Caki2 (cell line): ENCODE measurements at regions not wholly inside any gene's neighbourhood (a gene's known extent, or its start where the extent isn't known, plus 50 kb on each side); places are given as distances from the start of the nearest gene placed in this dataset.
A peak's percentile ranks its signal among the peaks of the same experiment; 100 is the strongest.

Experiments used
- DNase-seq: peaks from one replicate; pipeline ENCODE4 v3.0.0-alpha.2; 2015; ENCODE audit warnings: low read depth
- in situ Hi-C: cut with HindIII; loops from 2 replicates; pipeline ENCODE4 v1.10.0; 2016; ENCODE audit warnings: low sequenced_read_pairs, low pct_unique_long_range_greater_than_20kb, mixed read lengths

DNA sequence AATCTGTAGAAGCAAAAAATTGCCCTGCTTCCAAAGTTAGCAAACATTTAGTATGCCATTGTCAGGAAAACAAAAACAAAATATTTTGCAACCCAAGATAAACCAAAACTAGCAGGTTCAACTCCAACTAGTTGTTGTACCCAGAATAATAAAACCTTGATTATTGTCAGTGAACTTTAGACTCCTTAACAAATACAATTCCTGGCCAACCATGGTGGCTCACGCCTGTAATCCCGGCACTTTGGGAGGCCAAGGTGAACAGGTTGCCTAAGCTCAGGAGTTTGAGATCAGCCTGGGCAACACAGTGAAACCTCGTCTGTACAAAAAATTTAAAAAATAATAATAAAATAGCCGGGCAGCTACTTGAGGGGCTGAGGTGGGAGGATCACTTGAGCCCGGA is 53.6 kb upstream of the EPCAM start:
- DNase-seq, result no peak
- in situ Hi-C loops, result no loop called here

DNA sequence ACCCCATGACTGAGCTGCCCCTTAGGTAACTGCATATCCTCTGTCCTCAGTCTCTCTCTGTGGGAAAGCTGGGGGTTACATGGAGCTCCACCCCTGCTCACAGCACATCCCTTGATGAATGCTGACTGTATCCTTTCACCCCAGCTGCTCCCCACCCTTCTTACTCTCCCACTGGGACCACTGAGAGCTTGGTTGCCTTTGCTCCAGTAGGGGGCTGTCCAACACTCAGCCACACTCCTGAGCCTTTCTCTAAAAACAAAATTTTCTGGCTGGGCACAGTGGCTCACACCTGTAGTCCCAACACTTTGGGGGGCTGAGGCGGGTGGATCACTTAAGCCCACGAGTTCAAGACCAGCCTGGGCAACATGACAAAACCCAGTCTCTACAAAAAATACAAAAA is 55.4 kb upstream of the EPCAM start:
- no peak for DNase-seq
- in situ Hi-C loops, result no loop called here

DNA sequence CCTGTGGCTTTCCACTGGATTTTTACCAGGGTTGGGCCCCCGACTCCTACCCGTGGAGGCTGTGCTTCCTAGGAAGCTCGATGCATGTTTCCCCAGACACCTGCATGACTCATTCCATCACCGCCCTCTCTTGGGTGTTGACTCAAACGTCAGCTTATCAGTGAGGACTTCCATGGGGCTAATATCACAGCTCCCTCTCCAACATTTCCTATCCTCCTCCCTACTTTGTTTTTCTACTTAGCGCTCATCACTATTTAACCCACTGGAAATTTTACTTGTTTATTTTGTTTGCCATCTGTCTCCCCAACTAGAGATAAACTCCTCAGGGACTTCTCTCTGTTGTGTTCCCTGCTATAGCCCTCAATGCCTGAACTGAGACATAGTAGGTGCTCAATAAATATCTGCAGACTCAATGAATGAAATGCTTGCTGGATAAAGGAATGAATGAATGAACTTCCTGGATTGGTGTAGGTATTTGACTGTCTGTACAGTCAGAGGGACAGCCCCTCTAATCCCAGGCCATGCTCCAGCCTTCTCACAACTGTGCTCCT is 55.9 kb upstream of the EPCAM start:
- in situ Hi-C loops, result no loop called here

DNA sequence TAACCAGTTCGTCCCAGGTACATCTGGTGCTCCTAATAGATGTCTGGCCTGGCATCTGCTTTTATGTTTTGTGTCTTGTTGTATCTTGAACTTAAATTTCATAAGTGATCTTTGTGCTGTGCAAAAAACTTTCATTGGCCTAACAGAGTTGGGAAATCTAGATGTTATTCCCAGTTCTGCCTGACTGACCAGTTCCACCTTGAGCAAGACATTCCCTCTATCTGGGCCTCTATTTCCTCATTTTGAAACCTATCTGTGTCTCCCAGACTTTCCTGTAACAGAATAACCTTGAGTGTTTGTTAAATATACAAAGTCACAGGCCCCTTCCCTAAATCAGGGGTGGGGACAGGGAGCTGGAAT is 56.6 kb upstream of the EPCAM start:
- no peak for DNase-seq
- in situ Hi-C loops, result no loop called here

More for the DNA sequence above, 55.9 kb upstream of the EPCAM start:
- peak; percentile 57 for DNase-seq

DNA sequence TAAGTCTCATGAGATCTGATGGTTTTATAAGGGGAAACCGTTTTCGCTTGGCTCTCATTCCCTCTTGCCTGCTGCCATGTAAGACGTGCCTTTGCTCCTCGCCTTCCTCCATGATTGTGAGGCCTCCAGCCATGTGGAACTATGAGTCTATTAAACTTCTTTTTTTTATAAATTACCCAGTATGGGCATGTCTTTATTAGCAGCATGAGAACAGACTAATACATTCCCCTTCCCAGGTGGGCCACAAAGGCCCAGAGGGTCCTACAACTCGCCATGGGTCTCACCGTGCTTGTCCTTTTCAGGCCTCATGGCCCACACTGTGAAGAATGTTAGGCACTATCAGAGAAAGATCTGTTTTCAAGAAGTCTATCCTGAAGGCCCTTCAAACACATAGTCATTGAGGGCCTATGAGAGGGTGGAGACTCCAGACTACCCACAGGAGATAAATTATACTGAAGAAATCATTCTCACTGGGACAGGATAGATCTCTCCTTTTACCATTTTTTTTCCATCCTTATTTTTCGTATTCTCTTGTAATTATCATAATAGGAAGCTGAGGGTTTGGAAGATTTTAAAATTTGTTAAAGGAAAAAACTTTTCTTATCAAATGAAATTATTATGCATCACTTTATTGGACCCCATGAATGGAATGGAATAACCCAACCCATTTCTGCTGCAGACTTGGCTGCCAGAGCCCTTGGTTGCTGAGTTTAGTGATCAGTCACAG is 57.2 kb upstream of the EPCAM start:
- DNase-seq, result no peak
- in situ Hi-C loops, result no loop called here

GRCh38 chr2:47310801-47311560 is 58.1 kb upstream of the EPCAM start:
- peak; percentile 53 for DNase-seq
- in situ Hi-C loops, result no loop called here

DNA sequence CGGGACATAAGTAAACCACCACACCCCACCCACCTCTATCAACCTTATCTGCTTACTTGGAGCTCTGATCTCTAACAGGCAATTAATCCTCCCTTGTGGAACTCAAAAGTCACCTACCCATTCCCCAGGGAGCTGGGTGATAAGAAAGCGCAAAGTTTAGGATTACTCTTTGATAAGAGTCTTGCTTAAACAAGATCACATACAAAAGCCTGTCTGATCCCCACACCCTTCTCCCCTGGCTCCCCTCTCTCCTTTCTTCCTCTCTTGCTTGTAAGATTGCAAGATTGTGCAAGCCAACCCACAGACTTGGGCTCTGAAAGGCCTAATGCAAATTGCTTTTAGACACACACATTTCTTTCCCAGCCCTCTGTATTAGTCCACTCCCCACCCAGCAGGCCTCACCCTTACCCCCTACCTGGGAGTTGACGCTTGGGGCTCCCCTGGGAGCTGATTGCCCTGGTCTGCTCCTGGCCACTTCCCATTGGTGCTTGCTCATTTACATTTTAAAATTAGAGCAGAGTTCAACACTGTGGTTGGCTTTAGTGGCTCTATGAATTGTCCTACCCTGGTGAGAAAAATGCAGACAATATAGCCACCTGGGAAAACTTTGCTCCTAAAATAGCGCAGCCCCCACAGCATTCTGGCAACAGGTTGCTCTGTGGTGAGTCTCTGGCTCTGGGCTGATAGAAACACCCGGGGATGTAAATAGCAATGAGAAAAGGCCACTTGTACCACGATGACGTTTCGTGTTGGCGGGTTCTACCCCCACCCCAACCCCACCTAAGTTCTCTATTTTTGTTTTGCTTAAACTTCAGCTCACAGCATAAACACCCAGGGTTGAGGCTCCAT is 58.9 kb upstream of the EPCAM start:
- in situ Hi-C loops, result no loop called here

DNA sequence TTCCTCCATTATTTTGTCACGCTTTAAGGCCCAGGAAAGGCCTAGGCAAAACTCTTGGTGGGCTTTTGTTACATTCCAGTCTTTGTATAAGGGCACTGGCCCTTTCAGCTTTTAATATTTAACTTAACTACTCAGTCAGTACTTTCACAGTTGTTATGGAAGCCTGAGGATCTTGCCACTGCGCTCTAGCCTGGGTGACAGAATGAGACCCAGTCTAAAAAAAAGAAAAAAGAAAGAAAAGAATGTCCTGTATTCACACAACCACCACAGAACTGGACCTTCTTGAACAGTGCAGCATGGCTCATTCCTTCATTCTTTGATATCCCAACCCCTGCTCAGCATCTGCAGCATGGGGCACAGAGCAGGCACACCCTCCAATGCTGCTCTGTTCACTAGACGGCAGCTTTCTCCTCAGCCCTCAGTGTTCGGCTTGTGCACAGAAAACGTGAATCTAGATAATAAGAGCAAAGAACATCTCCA is 59.6 kb upstream of the EPCAM start:
- in situ Hi-C loops, result no loop called here
- no peak for DNase-seq

More for the DNA sequence above, 58.9 kb upstream of the EPCAM start:
- peak; percentile 50 for DNase-seq

GRCh38 chr2:47307066-47307465 is 62.0 kb upstream of the EPCAM start:
- peak; percentile 50 for DNase-seq
- in situ Hi-C loops, result no loop called here

GRCh38 chr2:47304654-47305053 is 64.5 kb upstream of the EPCAM start:
- in situ Hi-C loops, result no loop called here
- no peak for DNase-seq

DNA sequence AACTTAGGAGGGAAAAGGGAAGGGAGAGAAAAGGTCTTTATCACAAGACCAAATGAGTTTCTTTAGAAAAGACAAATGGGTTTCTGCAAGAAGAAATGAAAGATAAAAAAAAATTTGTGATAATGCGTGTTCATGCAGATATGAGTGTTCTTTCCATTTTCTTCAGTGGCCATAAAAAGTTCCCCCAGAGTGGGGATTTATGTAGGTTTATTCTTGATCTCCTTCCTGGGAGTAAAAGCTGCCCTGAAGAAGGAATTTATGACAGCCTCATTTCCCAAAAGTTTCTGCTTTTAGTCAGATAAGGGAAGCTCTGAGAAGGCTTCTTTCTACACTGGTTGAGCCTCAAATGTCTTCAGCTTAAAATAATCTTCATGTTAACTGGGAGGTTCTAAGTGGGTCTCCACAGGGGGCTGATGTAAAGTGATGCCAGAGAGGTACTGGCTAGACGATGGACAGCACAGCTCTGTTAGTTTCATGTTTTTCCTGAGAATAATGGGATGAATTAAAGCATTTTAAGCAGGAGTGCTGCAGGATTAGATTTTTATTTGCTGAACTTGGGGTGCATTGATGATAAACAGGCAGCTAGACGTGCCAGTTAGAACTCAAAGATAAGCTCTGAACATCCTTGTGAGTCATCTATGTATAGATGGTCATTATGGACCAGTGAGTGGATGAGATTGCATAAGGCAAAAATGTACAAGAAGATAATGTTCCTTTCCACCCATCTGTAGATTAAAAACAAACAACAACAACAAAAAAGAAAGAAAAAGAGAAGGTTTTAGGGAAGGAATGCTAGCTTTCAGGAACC is 65.6 kb upstream of the EPCAM start:
- in situ Hi-C loops, result no loop called here
- no peak for DNase-seq

- in situ Hi-C loops, result no loop called here
- DNase-seq, result no peak
Observed at GRCh38 chr2:47302308-47302707, 66.8 kb upstream of the EPCAM start.

DNA sequence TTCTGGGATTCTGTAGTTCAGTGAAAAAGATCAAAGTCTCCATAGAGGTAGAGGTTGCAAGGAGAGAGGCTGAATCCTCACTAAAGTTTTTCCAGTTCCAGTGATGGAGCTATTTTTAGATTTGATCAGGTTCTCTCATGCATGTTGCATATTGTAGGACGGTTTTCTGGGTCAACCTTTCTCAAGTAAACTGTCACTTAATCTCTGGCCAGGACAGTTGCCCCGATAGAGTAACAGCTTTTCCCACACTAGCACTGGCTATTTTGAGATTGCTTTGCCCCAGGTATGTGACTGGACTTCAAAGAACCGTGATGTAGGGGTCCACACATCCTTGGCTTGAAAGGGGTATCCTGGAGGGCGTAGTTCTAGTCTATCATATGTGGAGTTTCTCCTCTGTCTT is 67.4 kb upstream of the EPCAM start:
- DNase-seq, result no peak
- in situ Hi-C loops, result no loop called here

DNA sequence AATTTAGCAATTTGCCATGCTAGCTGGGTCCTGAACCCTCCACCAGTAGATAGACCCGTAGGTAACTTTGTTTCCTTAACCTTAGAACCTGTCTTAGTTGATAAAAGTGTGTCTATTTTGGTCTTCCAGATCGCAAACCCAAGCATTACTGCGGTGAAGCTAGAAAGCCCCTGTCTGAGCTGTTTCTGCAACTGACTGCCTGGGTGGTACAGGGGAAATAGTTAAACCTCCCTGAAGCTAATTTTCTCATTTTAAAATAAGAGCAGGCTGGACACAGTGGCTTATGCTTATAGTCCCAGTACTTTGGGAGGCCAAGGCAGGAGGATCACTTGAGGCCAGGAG is 67.9 kb upstream of the EPCAM start:
- in situ Hi-C loops, result no loop called here
- DNase-seq, result no peak

DNA sequence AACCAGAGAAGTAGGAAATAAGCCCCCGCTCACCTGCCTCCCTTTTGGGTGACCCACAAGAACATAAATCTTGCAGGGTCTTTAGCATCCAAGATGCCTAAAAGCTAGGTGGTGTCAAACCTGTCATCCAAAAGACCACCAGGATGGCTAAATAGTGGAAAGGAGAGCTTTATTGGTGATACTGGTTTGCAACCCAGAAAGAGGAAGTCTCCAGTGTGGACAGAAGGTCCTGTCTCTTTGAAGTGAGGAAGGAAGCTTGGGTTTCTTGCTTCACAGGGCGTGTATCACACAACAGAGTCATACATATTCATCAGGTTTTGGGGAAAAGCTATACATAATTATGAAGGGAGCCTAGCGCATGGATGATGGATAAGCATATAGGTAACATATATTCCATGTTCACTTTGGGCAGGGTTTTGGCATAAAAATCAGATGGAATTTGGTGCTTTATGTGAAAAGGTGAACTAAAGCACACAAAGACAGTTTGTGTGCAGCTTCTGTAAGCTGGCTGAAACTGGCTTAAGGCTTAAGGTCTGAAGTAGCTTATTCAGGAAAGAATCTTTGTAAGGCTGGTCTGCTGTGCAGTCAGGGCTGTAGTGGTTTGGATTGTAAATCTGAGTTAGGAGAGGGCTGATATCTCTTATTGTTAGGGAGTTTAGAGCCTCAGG is 68.4 kb upstream of the EPCAM start:
- in situ Hi-C loops, result no loop called here
- no peak for DNase-seq

DNA sequence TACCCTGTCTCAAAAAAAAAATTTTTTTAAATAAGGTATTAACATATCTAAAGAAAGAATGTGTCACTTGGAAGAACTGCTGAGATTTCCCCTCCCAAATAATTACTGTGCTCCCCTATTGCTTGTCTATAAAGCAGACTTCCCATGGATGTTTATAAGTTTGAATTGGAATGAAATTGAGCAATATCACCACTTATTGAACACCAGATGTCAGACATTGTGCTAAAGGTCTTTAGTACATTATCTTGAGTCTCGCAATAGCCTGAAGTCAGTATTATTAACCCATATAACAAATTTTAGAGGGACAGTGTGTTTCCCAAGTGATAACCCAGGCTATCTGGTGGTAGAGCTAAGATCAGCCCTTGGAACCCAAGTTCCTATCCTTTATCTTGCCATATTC is 69.0 kb upstream of the EPCAM start:
- DNase-seq, result no peak
- in situ Hi-C loops, result no loop called here

GRCh38 chr2:47299555-47299954 is 69.6 kb upstream of the EPCAM start:
- DNase-seq, result peak; percentile 55
- in situ Hi-C loops, result no loop called here

- in situ Hi-C loops, result no loop called here
- DNase-seq, result no peak
Observed at GRCh38 chr2:47298771-47299170, 70.3 kb upstream of the EPCAM start.
